ENCODE measurements at regions not wholly inside any gene's neighbourhood (a gene's known extent, or its start where the extent isn't known, plus 50 kb on each side); places are given as distances from the start of the nearest gene placed in this dataset.
"Not testable (repeated sequence)": the region's sequence is repeated elsewhere in the genome, so short reads cannot be mapped to it uniquely, and the experiment has no call there.

DNA sequence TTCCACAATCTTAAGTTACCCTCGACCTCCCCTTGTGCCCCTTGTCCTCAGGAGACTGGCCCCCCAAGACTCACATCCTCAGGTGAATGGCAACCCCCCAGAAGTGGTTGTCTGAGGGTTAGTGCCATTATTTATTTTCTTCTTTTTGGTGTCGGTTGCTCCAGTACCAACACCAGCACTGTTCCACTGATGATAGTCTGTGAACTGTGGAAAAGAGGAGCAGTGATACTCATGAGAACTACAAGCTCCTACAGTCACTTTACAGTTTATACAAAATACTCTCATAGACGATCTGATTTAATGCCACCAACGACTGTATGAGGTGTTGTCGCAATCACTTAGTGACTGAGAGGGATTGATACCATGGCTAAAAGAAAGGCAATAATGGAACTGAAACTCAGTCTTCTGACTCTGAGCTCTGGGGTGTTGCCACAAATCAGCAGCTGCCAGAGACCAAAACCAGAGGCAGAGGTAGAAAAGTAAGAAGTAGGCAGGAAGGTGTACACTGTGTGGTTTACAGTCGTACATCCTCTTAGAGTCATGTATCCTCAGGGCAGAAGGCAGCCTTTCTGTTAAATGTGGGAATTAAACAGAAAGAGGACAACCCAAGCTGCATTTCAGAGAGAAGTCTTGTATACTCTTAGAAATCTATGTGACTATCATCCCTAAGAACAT is 90.8 kb upstream of the ADCY2 start:
- not testable (repeated sequence) for H3K4me1 ChIP-seq, H3K27ac ChIP-seq
- 80 to 88% methylated on average over 6 of the region's 6 CpGs for WGBS, 2 donors

GRCh38 chr5:7306556-7306955 is 89.4 kb upstream of the ADCY2 start:
- 78 to 90% methylated on average over 10 of the region's 10 CpGs for WGBS, 2 donors
- H3K27ac ChIP-seq; H3K36me3 ChIP-seq (ENCODE audit: low read depth, missing control alignments); H3K4me3 ChIP-seq; H3K9me3 ChIP-seq; H3K4me1 ChIP-seq; H3K27me3 ChIP-seq; intact Hi-C loops (cut with DNase I; ENCODE audit: low total_unique reads): not testable (repeated sequence)
- DNase-seq = peak; percentile 29

More for the DNA sequence above, 90.8 kb upstream of the ADCY2 start:
- intact Hi-C loops (cut with DNase I; ENCODE audit: low total_unique reads); H3K4me3 ChIP-seq; DNase-seq; H3K9me3 ChIP-seq; H3K36me3 ChIP-seq (ENCODE audit: low read depth, missing control alignments); H3K27me3 ChIP-seq: not testable (repeated sequence)

GRCh38 chr5:7307709-7308108 is 88.2 kb upstream of the ADCY2 start:
- H3K27me3 ChIP-seq = not testable (repeated sequence)

GRCh38 chr5:7309715-7310114 is 86.2 kb upstream of the ADCY2 start:
- H3K36me3 ChIP-seq (ENCODE audit: low read depth, missing control alignments); H3K4me3 ChIP-seq; H3K27me3 ChIP-seq; H3K4me1 ChIP-seq; intact Hi-C loops (cut with DNase I; ENCODE audit: low total_unique reads); DNase-seq; H3K9me3 ChIP-seq; H3K27ac ChIP-seq: not testable (repeated sequence)
- WGBS, 2 donors = 34 to 56% methylated on average over 6 of the region's 6 CpGs

More at GRCh38 chr5:7307709-7308108, 88.2 kb upstream of the ADCY2 start:
- H3K36me3 ChIP-seq (ENCODE audit: low read depth, missing control alignments); H3K9me3 ChIP-seq; H3K4me3 ChIP-seq; H3K27ac ChIP-seq; DNase-seq; H3K4me1 ChIP-seq; intact Hi-C loops (cut with DNase I; ENCODE audit: low total_unique reads): not testable (repeated sequence)
- WGBS, 2 donors = 68 to 98% methylated on average over 6 of the region's 6 CpGs

GRCh38 chr5:7310656-7311055 is 85.3 kb upstream of the ADCY2 start:
- H3K36me3 ChIP-seq (ENCODE audit: low read depth, missing control alignments); H3K27ac ChIP-seq; DNase-seq; H3K4me1 ChIP-seq; H3K4me3 ChIP-seq; intact Hi-C loops (cut with DNase I; ENCODE audit: low total_unique reads); H3K27me3 ChIP-seq; H3K9me3 ChIP-seq: not testable (repeated sequence)
- 70 to 92% methylated on average over 4 of the region's 4 CpGs for WGBS, 2 donors

DNA sequence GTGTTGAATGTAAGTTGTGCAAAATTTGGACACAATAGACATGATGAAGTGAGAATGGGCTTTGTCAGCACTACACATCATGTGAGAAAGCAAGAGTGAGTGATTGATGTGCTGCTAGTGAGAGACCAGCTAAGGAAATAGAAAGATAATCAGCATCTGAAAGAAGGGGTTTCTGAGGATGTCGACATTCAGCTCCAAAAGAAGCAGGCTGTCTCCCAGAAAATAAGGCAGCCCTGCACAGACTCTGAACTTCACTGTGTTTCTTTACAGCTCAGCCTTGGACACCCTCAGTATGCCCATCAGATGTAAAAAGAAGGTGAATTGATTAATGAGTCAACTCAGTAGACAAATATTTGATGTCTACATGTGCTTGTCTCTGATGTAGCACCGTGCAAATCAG is 80.8 kb upstream of the ADCY2 start:
- intact Hi-C loops (cut with DNase I; ENCODE audit: low total_unique reads) = no loop called here
- TF ChIP-seq POLR2A (IDR thresholded peaks at IDR 0.05) (no peak), CTCF (IDR thresholded peaks at IDR 0.05) (no peak)
- WGBS, 2 donors = 54 to 72% methylated on average over 2 of the region's 2 CpGs

GRCh38 chr5:7317751-7318150 is 78.2 kb upstream of the ADCY2 start:
- intact Hi-C loops (cut with DNase I; ENCODE audit: low total_unique reads) = no loop called here

More for the DNA sequence above, 80.8 kb upstream of the ADCY2 start:
- Histone ChIP-seq H3K4me1 (no peaks in the 10 kb centered on the region), H3K27me3 (no peaks in the 10 kb centered on the region), H3K36me3 (ENCODE audit: low read depth, missing control alignments) (no peaks in the 10 kb centered on the region), H3K4me3 (no peak overlapping the region), H3K9me3 (no peaks in the 10 kb centered on the region), H3K27ac (no peak overlapping the region)
- DNase-seq = no peak

More at GRCh38 chr5:7317751-7318150, 78.2 kb upstream of the ADCY2 start:
- Histone ChIP-seq H3K36me3 (ENCODE audit: low read depth, missing control alignments) (no peaks in the 10 kb centered on the region), H3K4me1 (no peaks in the 10 kb centered on the region), H3K27me3 (no peaks in the 10 kb centered on the region), H3K4me3 (no peak overlapping the region), H3K9me3 (no peaks in the 10 kb centered on the region), H3K27ac (no peak overlapping the region)
- 70 to 79% methylated on average over 2 of the region's 2 CpGs for WGBS, 2 donors
- no peak for DNase-seq
- no peak for TF ChIP-seq CTCF (IDR thresholded peaks at IDR 0.05)
